K562 (cell line): ENCODE measurements at regions not wholly inside any gene's neighbourhood (a gene's known extent, or its start where the extent isn't known, plus 50 kb on each side); places are given as distances from the start of the nearest gene placed in this dataset.

Experiments
- ATAC-seq: fragments of 200-7000 bp; cut with Tn5 transposase; 3 replicates; pipeline ENCODE4 v1.9.1; 2020; ENCODE audit warnings: moderate library complexity
- BruUV-seq: library from RNA; stranded (reverse); fragments of 400-500 nt; replicated peaks from 2 replicates; lab custom pipeline; 2021; lab: Mats Ljungman, UMichigan
- CTCF ChIA-PET: fragments of 300-600 bp; formaldehyde crosslinking; extraction: SDS; loops from one replicate; lab custom pipeline; 2021; ENCODE audit warnings: low intra/inter-chr PET ratio; lab: Yijun Ruan, JAX
- POLR2A ChIA-PET: fragments of 300-600, 350-650 bp; sonication (Branson Sonifier 250); formaldehyde crosslinking; extraction: SDS; loops from one replicate; lab custom pipeline; 2021; ENCODE audit warnings: antibody characterized with exemption, inconsistent platforms; lab: Yijun Ruan, JAX
- DNase-seq, 4 experiments: peaks; one replicate each; pipeline versions ENCODE4 v3.0.0 to v3.0.0-alpha.2; 2011 to 2018; ENCODE audit warnings: low spot score in 3 of 4, mixed read lengths in 3 of 4; ENCODE audit errors: extremely low read depth in 1 of 4
- FAIRE-seq: peaks from 2 replicates; lab custom pipeline; 2011; peaks lifted over from hg19 to GRCh38; lab: Jason Lieb, UNC
- H2AFZ ChIP-seq: 2 replicates; pipeline ENCODE4 v1.6.0; 2011; ENCODE audit warnings: low read depth, low read length, control low read depth, inconsistent platforms
- H3K27ac ChIP-seq: fragments of 200-600 bp; 3 replicates; pipeline ENCODE4 v1.8.0; 2011; ENCODE audit warnings: low read depth, mild to moderate bottlenecking, control low read depth, inconsistent platforms, low read length, moderate library complexity, mixed read lengths; ENCODE audit errors: extremely low read depth
- H3K27me3 ChIP-seq, 2 experiments: fragments of 300-600 bp in 1 of 2; 2 replicates in 1 of 2; 3 replicates in 1 of 2; pipeline versions ENCODE4 v1.6.0 to v1.8.0; 2011; ENCODE audit warnings: inconsistent platforms in 2 of 2, low read length in 2 of 2, mild to moderate bottlenecking in 1 of 2, mixed read lengths in 1 of 2, moderate library complexity in 1 of 2; ENCODE audit not compliant: control insufficient read depth in 2 of 2, insufficient read depth in 2 of 2
- H3K36me3 ChIP-seq: fragments of 300-600 bp; 3 replicates; pipeline ENCODE4 v1.8.0; 2011; ENCODE audit warnings: mild to moderate bottlenecking, low read length, inconsistent platforms; ENCODE audit not compliant: control insufficient read depth, insufficient read depth
- H3K4me1 ChIP-seq, 2 experiments: fragments of 200-600 bp in 1 of 2; replicated peaks in 1 of 2; 2 replicates in 1 of 2; 3 replicates in 1 of 2; pipeline versions ENCODE4 v1.5.1 to v1.8.0; 2011; ENCODE audit warnings: inconsistent platforms in 2 of 2, low read length in 2 of 2, mild to moderate bottlenecking in 1 of 2, mixed read lengths in 1 of 2, moderate library complexity in 1 of 2; ENCODE audit not compliant: control insufficient read depth in 2 of 2, insufficient read depth in 2 of 2
- H3K4me2 ChIP-seq: 2 replicates; pipeline ENCODE4 v1.6.1; 2011; ENCODE audit warnings: low read length, control low read depth, inconsistent platforms, mixed read lengths; ENCODE audit not compliant: insufficient read depth
- H3K4me3 ChIP-seq: fragments of 200-600 bp; sonication (generic), shearing (Covaris generic); 2 replicates; pipeline ENCODE4 v1.5.1; 2016; ENCODE audit warnings: control low read depth, inconsistent platforms
- H3K79me2 ChIP-seq: fragments of 200-600 bp; 3 replicates; pipeline ENCODE4 v1.8.0; 2011; ENCODE audit warnings: low read length, inconsistent platforms; ENCODE audit not compliant: control insufficient read depth, insufficient read depth
- H3K9ac ChIP-seq, 2 experiments: 2 replicates each; pipeline versions ENCODE4 v1.6.0 to v1.6.1; 2011; ENCODE audit warnings: low read depth in 2 of 2, low read length in 2 of 2, control low read depth in 1 of 2, inconsistent platforms in 1 of 2, mild to moderate bottlenecking in 1 of 2, mixed read lengths in 1 of 2; ENCODE audit not compliant: insufficient read depth in 1 of 2
- H3K9me1 ChIP-seq: one replicate; pipeline ENCODE4 v1.6.0; 2011; ENCODE audit warnings: inconsistent platforms, mild to moderate bottlenecking, low read length, moderate library complexity; ENCODE audit not compliant: control insufficient read depth, insufficient read depth
- H3K9me3 ChIP-seq: replicated peaks from 2 replicates; pipeline ENCODE4 v1.5.1; 2011; ENCODE audit warnings: low read depth, low read length, inconsistent platforms; ENCODE audit not compliant: control insufficient read depth, insufficient read depth
- H4K20me1 ChIP-seq: replicated peaks from 2 replicates; pipeline ENCODE4 v1.6.1; 2011; ENCODE audit warnings: low read length, inconsistent platforms, mixed read lengths; ENCODE audit not compliant: control insufficient read depth, insufficient read depth
- FOXM1 ChIP-seq, 2 experiments: fragments of 450-650 bp in 1 of 2; sonication (generic) in 1 of 2; formaldehyde crosslinking in 1 of 2; IDR thresholded peaks; 2 replicates each; pipeline versions ENCODE4 v1.6.1 to v1.9.0; 2017 to 2022; ENCODE audit warnings: low read depth in 2 of 2, mild to moderate bottlenecking in 2 of 2, missing genetic modification reagents in 1 of 2, moderate library complexity in 1 of 2
- MECOM ChIP-seq: fragments of 250-450 bp; sonication (Bioruptor Pico); IDR thresholded peaks from 2 replicates; pipeline ENCODE4 v1.8.0; 2022; ENCODE audit warnings: inconsistent platforms
- MEF2A ChIP-seq: IDR thresholded peaks from 2 replicates; pipeline ENCODE4 v1.6.1; 2011; ENCODE audit warnings: low read depth, mild to moderate bottlenecking, low read length, moderate library complexity; ENCODE audit not compliant: control insufficient read depth
- REST ChIP-seq, 2 experiments: fragments of 450-650 bp; formaldehyde crosslinking in 1 of 2; IDR thresholded peaks; 2 replicates each; pipeline versions ENCODE4 v1.4.0 to v1.6.1; 2014 to 2020; ENCODE audit warnings: mild to moderate bottlenecking in 2 of 2, borderline replicate concordance in 1 of 2, low read depth in 1 of 2
- SIN3B ChIP-seq: fragments of 450-650 bp; IDR thresholded peaks from 2 replicates; pipeline ENCODE4 v1.6.1; 2017; ENCODE audit warnings: low read depth, mild to moderate bottlenecking, moderate library complexity
- TARDBP ChIP-seq: fragments of 450-650 bp; IDR thresholded peaks from 2 replicates; pipeline ENCODE4 v1.6.1; 2016
- TFAM ChIP-seq: fragments of 250-450 bp; sonication (Bioruptor Pico); conservative IDR thresholded peaks from 2 replicates; pipeline ENCODE4 v1.5.0; 2021; ENCODE audit warnings: mild to moderate bottlenecking, moderate library complexity
- TOE1 ChIP-seq, 2 experiments: fragments of 450-650 bp in 1 of 2; sonication (generic) in 1 of 2; formaldehyde crosslinking in 1 of 2; IDR thresholded peaks; 2 replicates each; pipeline versions ENCODE4 v1.7.1 to v1.8.0; 2016 to 2022; ENCODE audit warnings: borderline replicate concordance in 2 of 2, mild to moderate bottlenecking in 2 of 2, antibody characterized with exemption in 1 of 2, inconsistent platforms in 1 of 2, low read depth in 1 of 2, missing genetic modification reagents in 1 of 2, moderate library complexity in 1 of 2
- ZNF212 ChIP-seq: fragments of 450-650 bp; formaldehyde crosslinking; IDR thresholded peaks from 2 replicates; pipeline ENCODE4 v1.4.0; 2020; ENCODE audit warnings: mild to moderate bottlenecking
- ZNF584 ChIP-seq: fragments of 200-800 bp; sonication (Bioruptor generic); IDR thresholded peaks from 2 replicates; pipeline ENCODE4 v1.6.1; 2016; ENCODE audit warnings: low read depth, mild to moderate bottlenecking, missing genetic modification characterization, missing compliant biosample characterization
- WGBS: fragments of 100-300 bp; shearing (Covaris generic); methylation state at CpG from one replicate; pipeline ENCODE4 v1.1.6; 2016; ENCODE audit warnings: low coverage, mixed read lengths; ENCODE audit not compliant: insufficient coverage; ENCODE audit errors: missing lambda C conversion rate; 5-methylcytosine and 5-hydroxymethylcytosine counted together
- in situ Hi-C: fragments of 300-500 bp; cut with MboI; formaldehyde crosslinking; loops from 4 replicates; pipeline ENCODE4 v1.15.0; 2018; ENCODE audit warnings: inconsistent platforms, mixed read lengths
- intact Hi-C: fragments of 100-400 bp; cut with micrococcal nuclease; formaldehyde crosslinking; loops from 2 replicates; pipeline ENCODE4 v1.14.2; 2022
- TF ChIP-seq, protein P1 (sequence below): fragments of 450-650 bp; conservative IDR thresholded peaks from 2 replicates; pipeline ENCODE4 v1.6.1; 2016; ENCODE audit warnings: missing genetic modification characterization, low read depth, mild to moderate bottlenecking, control low read depth, missing compliant biosample characterization

DNA sequence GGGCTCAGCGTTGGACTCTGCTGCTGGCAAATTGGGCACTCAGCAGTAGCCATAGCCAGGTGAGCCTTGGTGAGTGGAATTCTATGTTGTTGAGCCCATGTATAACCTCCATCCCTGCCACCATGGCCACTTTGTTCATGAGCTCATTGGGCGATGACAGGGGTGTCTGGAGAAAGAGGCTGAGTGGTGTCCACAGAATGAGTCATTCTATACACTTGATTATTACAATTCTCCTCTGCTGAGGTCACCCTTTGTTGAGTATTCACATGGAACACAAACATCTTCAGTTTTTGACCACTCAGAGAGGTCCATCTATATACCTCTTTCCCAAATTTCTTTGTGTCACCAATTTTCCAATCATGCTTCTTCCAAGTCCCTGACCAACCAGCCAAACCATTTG lies 1341.7 kb downstream of the PCDH7 start (continued):
- no peak for TF ChIP-seq REST (IDR thresholded peaks at IDR 0.05; ENCODE audit: borderline replicate concordance)
- TF ChIP-seq REST (CRISPR knock-in tag; IDR thresholded peaks at IDR 0.05; ENCODE audit: low read depth) = no peak
- TF ChIP-seq ZNF212 (CRISPR knock-in tag) = no peak

GRCh38 chr4:32073542-32073941 lies 1353.4 kb downstream of the PCDH7 start:
- no peaks in the 10 kb centered on the region for H3K4me1 ChIP-seq
- FAIRE-seq = no peak
- in situ Hi-C loops (no loop called here), intact Hi-C loops (no loop called here)
- H3K4me2 ChIP-seq = no peak overlapping the region
- 0 out of 3 replicates have a peak, but pooled peaks cover 2% of the 10 kb centered on the region for H3K36me3 ChIP-seq
- H3K9me3 ChIP-seq = no peaks in the 10 kb centered on the region; the same call in 1 of the 2 replicates
- no peak for ATAC-seq
- no TSS peak for BruUV-seq
- no peak overlapping the region for H3K4me3 ChIP-seq
- DNase-seq = no peak
- H3K27ac ChIP-seq = no peak overlapping the region
- POLR2A ChIA-PET = no interaction called here
- no peak overlapping the region for H2AFZ ChIP-seq
- 36% methylated on average over 2 of the region's 2 CpGs for WGBS
- CTCF ChIA-PET = no interaction called here
- no peaks in the 10 kb centered on the region for H3K9me1 ChIP-seq
- no peaks in the 10 kb centered on the region for H3K27me3 ChIP-seq
- peaks cover 12% of the 10 kb centered on the region; the same call in 2 of the 3 replicates for H3K79me2 ChIP-seq
- no peaks in the 10 kb centered on the region for H4K20me1 ChIP-seq
- H3K9ac ChIP-seq = no peak overlapping the region
- TF ChIP-seq ZNF584 (CRISPR knock-in tag) (no peak), MECOM (CRISPR knock-in tag) (no peak), FOXM1 (IDR thresholded peaks at IDR 0.05; ENCODE audit: low read depth) (no peak), FOXM1 (CRISPR knock-in tag; IDR thresholded peaks at IDR 0.05; ENCODE audit: low read depth) (no peak), TFAM (CRISPR knock-in tag) (no peak), SIN3B (no peak), TOE1 (IDR thresholded peaks at IDR 0.05; ENCODE audit: borderline replicate concordance) (no peak), TOE1 (CRISPR knock-in tag; IDR thresholded peaks at IDR 0.05; ENCODE audit: borderline replicate concordance, low read depth) (no peak), TARDBP (no peak), MEF2A (no peak)
- TF ChIP-seq, protein P1, sequence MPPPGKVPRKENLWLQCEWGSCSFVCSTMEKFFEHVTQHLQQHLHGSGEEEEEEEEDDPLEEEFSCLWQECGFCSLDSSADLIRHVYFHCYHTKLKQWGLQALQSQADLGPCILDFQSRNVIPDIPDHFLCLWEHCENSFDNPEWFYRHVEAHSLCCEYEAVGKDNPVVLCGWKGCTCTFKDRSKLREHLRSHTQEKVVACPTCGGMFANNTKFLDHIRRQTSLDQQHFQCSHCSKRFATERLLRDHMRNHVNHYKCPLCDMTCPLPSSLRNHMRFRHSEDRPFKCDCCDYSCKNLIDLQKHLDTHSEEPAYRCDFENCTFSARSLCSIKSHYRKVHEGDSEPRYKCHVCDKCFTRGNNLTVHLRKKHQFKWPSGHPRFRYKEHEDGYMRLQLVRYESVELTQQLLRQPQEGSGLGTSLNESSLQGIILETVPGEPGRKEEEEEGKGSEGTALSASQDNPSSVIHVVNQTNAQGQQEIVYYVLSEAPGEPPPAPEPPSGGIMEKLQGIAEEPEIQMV = no peak
